ENCODE measurements at regions not wholly inside any gene's neighbourhood (a gene's known extent, or its start where the extent isn't known, plus 50 kb on each side); places are given as distances from the start of the nearest gene placed in this dataset.

GRCh38 chr12:127054531-127054930 is 1212.4 kb upstream of the TMEM132C start:
- no peak for ATAC-seq (ENCODE audit: low read depth)

DNA sequence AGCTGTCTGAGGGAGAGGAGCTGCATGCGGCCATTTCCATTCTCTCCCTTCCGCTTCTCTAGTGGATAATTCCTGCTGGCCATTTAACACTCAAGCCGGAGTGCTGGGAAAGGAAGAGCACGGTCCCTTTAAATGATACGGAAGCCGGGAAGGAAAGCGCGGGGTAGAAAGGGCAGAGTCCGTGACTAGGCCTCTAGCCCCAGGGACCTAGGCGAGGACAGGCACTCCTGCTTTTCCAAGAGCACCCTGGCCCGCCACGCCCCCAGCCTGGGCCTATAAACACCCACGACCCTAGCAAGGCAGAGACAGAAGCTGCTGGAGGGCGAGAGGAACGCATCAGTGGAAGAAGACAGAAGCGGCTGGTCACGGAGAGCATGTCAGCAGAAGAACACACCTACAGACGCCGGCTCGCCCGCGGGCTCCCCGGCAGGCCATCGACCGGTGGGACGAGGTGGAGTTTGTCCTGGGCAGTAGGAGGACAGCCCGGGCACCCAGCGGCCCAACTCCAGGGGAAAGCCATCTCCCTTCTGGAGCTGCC is 1206.6 kb upstream of the TMEM132C start:
- no peaks in the 10 kb centered on the region for H3K27me3 Mint-ChIP-seq
- H3K27ac Mint-ChIP-seq = no peak overlapping the region
- ATAC-seq (ENCODE audit: low read depth) (no peak), DNase-seq (no peak)
- Histone ChIP-seq H3K4me3 (ENCODE audit: control extremely low read depth in 1 of 5, extremely low read depth in 1 of 5, insufficient read depth in 1 of 5, low read depth in 2 of 5, low read length in 4 of 5) (no peak overlapping the region), H4K20me1 (ENCODE audit: control insufficient read depth, insufficient read depth, low read length, poor library complexity, severe bottlenecking) (no peaks in the 10 kb centered on the region), H3K36me3 (replicated peaks in 1 of 2; ENCODE audit: control extremely low read depth in 1 of 2, control insufficient read depth in 1 of 2, extremely low read depth in 1 of 2, insufficient read depth in 2 of 2, low read length in 1 of 2) (no peaks in the 10 kb centered on the region), H3K9me3 (ENCODE audit: control extremely low read depth in 1 of 3, control insufficient read depth in 2 of 3, insufficient read depth in 1 of 3, low read length in 2 of 3) (peaks cover 0 to 15% (median 0%) of the 10 kb centered on the region in 3 donors), H3K4me1 (ENCODE audit: control insufficient read depth in 2 of 2, insufficient read depth in 2 of 2, low read length in 2 of 2) (no peaks in the 10 kb centered on the region), H2AFZ (ENCODE audit: insufficient read depth, low read depth, low read length, poor library complexity, severe bottlenecking) (no peak overlapping the region), H3K9ac (ENCODE audit: low read length) (no peak overlapping the region), H3K27ac (ENCODE audit: low read length in 2 of 2) (no peak overlapping the region), H3K27me3 (replicated peaks in 1 of 4; ENCODE audit: control extremely low read depth in 1 of 4, control insufficient read depth in 3 of 4, insufficient read depth in 4 of 4, low read length in 3 of 4) (no peaks in the 10 kb centered on the region), H3K4me2 (replicated peaks; ENCODE audit: low read depth, low read length, poor library complexity, severe bottlenecking) (no peak overlapping the region), H3K79me2 (ENCODE audit: control insufficient read depth, insufficient read depth, low read length) (no peaks in the 10 kb centered on the region)
- ChIA-PET CTCF (no interaction called here), POLR2A (no interaction called here)
- H3K4me1 Mint-ChIP-seq = no peaks in the 10 kb centered on the region
- peaks cover 3% of the 10 kb centered on the region for H3K9me3 Mint-ChIP-seq (ENCODE audit: insufficient read depth)
- intact Hi-C loops (cut with micrococcal nuclease) = no loop called here
- TF ChIP-seq CTCF (IDR thresholded peaks at IDR 0.05) = no peak
- no peak for TF ChIP-seq EZH2 (IDR thresholded peaks at IDR 0.05; ENCODE audit: borderline replicate concordance, insufficient read depth, low read depth, low read length, poor library complexity, severe bottlenecking)
- 89% methylated on average over 28 of the region's 28 CpGs for WGBS (ENCODE audit: insufficient coverage)
- H3K4me3 Mint-ChIP-seq = no peak overlapping the region

More at GRCh38 chr12:127054531-127054930, 1212.4 kb upstream of the TMEM132C start:
- H3K4me1 Mint-ChIP-seq = no peaks in the 10 kb centered on the region
- Histone ChIP-seq H3K4me2 (replicated peaks; ENCODE audit: low read depth, low read length, poor library complexity, severe bottlenecking) (no peak overlapping the region), H3K79me2 (ENCODE audit: control insufficient read depth, insufficient read depth, low read length) (no peaks in the 10 kb centered on the region), H3K4me1 (ENCODE audit: control insufficient read depth in 2 of 2, insufficient read depth in 2 of 2, low read length in 2 of 2) (no peaks in the 10 kb centered on the region), H3K27me3 (replicated peaks in 1 of 4; ENCODE audit: control extremely low read depth in 1 of 4, control insufficient read depth in 3 of 4, insufficient read depth in 4 of 4, low read length in 3 of 4) (no peaks in the 10 kb centered on the region), H3K9me3 (ENCODE audit: control extremely low read depth in 1 of 3, control insufficient read depth in 2 of 3, insufficient read depth in 1 of 3, low read length in 2 of 3) (peaks cover 0 to 3% (median 0%) of the 10 kb centered on the region in 3 donors), H3K27ac (ENCODE audit: low read length in 2 of 2) (no peak overlapping the region), H2AFZ (ENCODE audit: insufficient read depth, low read depth, low read length, poor library complexity, severe bottlenecking) (no peak overlapping the region), H3K36me3 (replicated peaks in 1 of 2; ENCODE audit: control extremely low read depth in 1 of 2, control insufficient read depth in 1 of 2, extremely low read depth in 1 of 2, insufficient read depth in 2 of 2, low read length in 1 of 2) (no peaks in the 10 kb centered on the region), H3K4me3 (ENCODE audit: control extremely low read depth in 1 of 5, extremely low read depth in 1 of 5, insufficient read depth in 1 of 5, low read depth in 2 of 5, low read length in 4 of 5) (no peak overlapping the region), H4K20me1 (ENCODE audit: control insufficient read depth, insufficient read depth, low read length, poor library complexity, severe bottlenecking) (no peaks in the 10 kb centered on the region), H3K9ac (ENCODE audit: low read length) (no peak overlapping the region)
- ChIA-PET POLR2A (no interaction called here), CTCF (no interaction called here)
- 83% methylated on average over 1 of the region's 6 CpGs for WGBS (ENCODE audit: insufficient coverage)
- intact Hi-C loops (cut with micrococcal nuclease) = no loop called here
- TF ChIP-seq CTCF (IDR thresholded peaks at IDR 0.05) (no peak), EZH2 (IDR thresholded peaks at IDR 0.05; ENCODE audit: borderline replicate concordance, insufficient read depth, low read depth, low read length, poor library complexity, severe bottlenecking) (no peak)
- no peak for DNase-seq
- H3K4me3 Mint-ChIP-seq = no peak overlapping the region
- no peak overlapping the region for H3K27ac Mint-ChIP-seq
- H3K27me3 Mint-ChIP-seq = no peaks in the 10 kb centered on the region
- H3K9me3 Mint-ChIP-seq (ENCODE audit: insufficient read depth) = no peaks in the 10 kb centered on the region

All from B cell (primary cell).